Prostate gland (tissue), 2 donors: ENCODE measurements at regions not wholly inside any gene's neighbourhood (a gene's known extent, or its start where the extent isn't known, plus 50 kb on each side); places are given as distances from the start of the nearest gene placed in this dataset.

Experiments
- CTCF ChIP-seq, 4 experiments: fragments of 200-600 bp in 2 of 4; fragments of 450-650 bp in 2 of 4; sonication (generic) in 2 of 4; IDR thresholded peaks; 1 replicate in 3 of 4; 2 replicates in 1 of 4; pipeline ENCODE4 v1.5.1; 2016 to 2019; ENCODE audit warnings: antibody characterized with exemption in 4 of 4, mild to moderate bottlenecking in 2 of 4, moderate library complexity in 2 of 4
- POLR2A ChIP-seq: fragments of 450-650 bp; IDR thresholded peaks from one replicate; pipeline ENCODE4 v1.6.1; 2016; ENCODE audit warnings: antibody characterized with exemption, mild to moderate bottlenecking

GRCh38 chr15:77552066-77552465 is 80.6 kb downstream of the LINGO1 start:
- TF ChIP-seq POLR2A = no peak
- TF ChIP-seq CTCF (IDR thresholded peaks at IDR 0.05) = no peak
